ENCODE measurements at regions not wholly inside any gene's neighbourhood (a gene's known extent, or its start where the extent isn't known, plus 50 kb on each side); places are given as distances from the start of the nearest gene placed in this dataset.

- TF ChIP-seq CTCF (conservative IDR thresholded peaks at IDR 0.05) = no peak
- H3K23ac ChIP-seq (ENCODE audit: insufficient read length, low read depth, low read length) = no peak overlapping the region
- H3K27ac ChIP-seq (ENCODE audit: insufficient read length, low read depth, low read length) = no peak overlapping the region
- H3K4me3 Mint-ChIP-seq = no peak overlapping the region
- DNase-seq = no peak
- H2AK5ac ChIP-seq (ENCODE audit: insufficient read length, low read length) = no peak overlapping the region
- WGBS (ENCODE audit: extremely low coverage, insufficient read length, low lambda C conversion rate) = no CpG with 5 or more reads among the region's 3 CpGs
- no peaks in the 10 kb centered on the region for H3K79me1 ChIP-seq (ENCODE audit: insufficient read depth, low read depth, low read length, poor library complexity, severe bottlenecking)
- H2AFZ ChIP-seq (ENCODE audit: low read length) = no peak overlapping the region
- no peaks in the 10 kb centered on the region for H3K27me3 ChIP-seq (ENCODE audit: insufficient read depth, low read length)
- H3K27me3 Mint-ChIP-seq (ENCODE audit: low read depth) = no peaks in the 10 kb centered on the region
- no peaks in the 10 kb centered on the region; a peak in 1 of 5 replicates for H3K9me3 Mint-ChIP-seq
- no peak overlapping the region for H2BK20ac ChIP-seq (ENCODE audit: low read depth, low read length, poor library complexity, severe bottlenecking)
- no peak overlapping the region for H2BK5ac ChIP-seq (ENCODE audit: insufficient read length, low read length)
- H3K4me2 ChIP-seq (ENCODE audit: insufficient read depth, insufficient read length, low read length) = no peak overlapping the region
- no peak overlapping the region for H3K18ac ChIP-seq (ENCODE audit: insufficient read length, low read depth, low read length)
- H3K4ac ChIP-seq (ENCODE audit: low read depth, low read length) = no peak overlapping the region
- no peak overlapping the region for H2BK120ac ChIP-seq (ENCODE audit: low read depth, low read length, poor library complexity, severe bottlenecking)
- H3K14ac ChIP-seq (ENCODE audit: insufficient read depth, low read length) = no peak overlapping the region
- H3K4me1 Mint-ChIP-seq = peaks cover 7 to 13% of the 10 kb centered on the region in 2 experiments
- H3K79me2 ChIP-seq (ENCODE audit: insufficient read depth, low read length) = no peaks in the 10 kb centered on the region
- H3T11ph ChIP-seq (ENCODE audit: low read length) = no peak overlapping the region
- no peaks in the 10 kb centered on the region for H3K23me2 ChIP-seq (ENCODE audit: insufficient read length, low read depth, low read length, poor library complexity, severe bottlenecking)
- H4K5ac ChIP-seq (ENCODE audit: insufficient read length, low read depth, low read length) = no peak overlapping the region
- H4K20me1 ChIP-seq (ENCODE audit: control insufficient read depth, insufficient read depth, insufficient read length) = no peaks in the 10 kb centered on the region
- H3K36me3 Mint-ChIP-seq (ENCODE audit: insufficient read depth in 1 of 3, low read depth in 3 of 3) = 0 out of 7 replicates have a peak, but pooled peaks cover 0 to 1% (median 0%) of the 10 kb centered on the region in 3 experiments
- no peak overlapping the region for H2BK15ac ChIP-seq (ENCODE audit: low read depth, low read length)
- no peak overlapping the region for H3K27ac Mint-ChIP-seq
- no peaks in the 10 kb centered on the region for H3K9me3 ChIP-seq (ENCODE audit: control insufficient read depth, low read depth, low read length)
- no peak overlapping the region for H4K8ac ChIP-seq (replicated peaks; ENCODE audit: insufficient read length, low read depth, low read length)
- H4K91ac ChIP-seq (ENCODE audit: insufficient read length, low read depth, low read length) = no peak overlapping the region
- H2BK12ac ChIP-seq (ENCODE audit: insufficient read length, low read depth, low read length) = no peak overlapping the region
- no peak overlapping the region for H3K9ac ChIP-seq (ENCODE audit: extremely low read depth, insufficient read length, low read length)
- no peak overlapping the region for H3K56ac ChIP-seq (ENCODE audit: insufficient read length, low read depth, low read length)
- no peaks in the 10 kb centered on the region; the same call in 1 of the 2 replicates for H3K4me1 ChIP-seq (ENCODE audit: insufficient read depth, low read length)
Measured at GRCh38 chr6:9517806-9518205, 897.1 kb downstream of the TFAP2A start.

All from H9 (cell line).